Smooth muscle cell (in vitro differentiated cells): ENCODE measurements at regions not wholly inside any gene's neighbourhood (a gene's known extent, or its start where the extent isn't known, plus 50 kb on each side); places are given as distances from the start of the nearest gene placed in this dataset.

ENCODE experiments used
- DNase-seq: peaks from one replicate; lab custom pipeline; 2025; ENCODE audit not compliant: unreplicated experiment; lab: John Stamatoyannopoulos, UW
- H2AFZ ChIP-seq: fragments of 200-600 bp; sonication (generic); 2 replicates; pipeline ENCODE4 v1.6.0; 2016; ENCODE audit warnings: antibody characterized with exemption, low read depth, mild to moderate bottlenecking
- H3F3A ChIP-seq: fragments of 200-600 bp; sonication (generic); 2 replicates; pipeline ENCODE4 v1.6.0; 2017; ENCODE audit warnings: antibody characterized with exemption, low read depth
- H3K27ac ChIP-seq: fragments of 200-600 bp; sonication (generic); 2 replicates; pipeline ENCODE4 v1.5.1; 2016; ENCODE audit warnings: low read depth, mild to moderate bottlenecking
- H3K27me3 ChIP-seq: fragments of 200-600 bp; sonication (generic); 2 replicates; pipeline ENCODE4 v1.6.1; 2016; ENCODE audit warnings: low read depth, mild to moderate bottlenecking
- H3K36me3 ChIP-seq: fragments of 200-600 bp; sonication (generic); 2 replicates; pipeline ENCODE4 v1.5.1; 2016; ENCODE audit warnings: low read depth
- H3K4me1 ChIP-seq: fragments of 200-600 bp; sonication (generic); 2 replicates; pipeline ENCODE4 v1.5.1; 2016; ENCODE audit warnings: low read depth
- H3K4me2 ChIP-seq: fragments of 200-600 bp; sonication (generic); 2 replicates; pipeline ENCODE4 v1.6.0; 2016; ENCODE audit warnings: mild to moderate bottlenecking
- H3K4me3 ChIP-seq: fragments of 200-600 bp; sonication (generic); 2 replicates; pipeline ENCODE4 v1.5.1; 2016; ENCODE audit warnings: mild to moderate bottlenecking
- H3K79me2 ChIP-seq: fragments of 200-600 bp; sonication (generic); 2 replicates; pipeline ENCODE4 v1.6.0; 2016; ENCODE audit warnings: low read depth, mild to moderate bottlenecking
- H3K9ac ChIP-seq: fragments of 200-600 bp; sonication (generic); 2 replicates; pipeline ENCODE4 v1.6.0; 2016; ENCODE audit warnings: low read depth
- H3K9me3 ChIP-seq: fragments of 200-600 bp; sonication (generic); replicated peaks from 2 replicates; pipeline ENCODE4 v1.5.1; 2016; ENCODE audit warnings: low read depth
- H4K20me1 ChIP-seq: fragments of 200-600 bp; sonication (generic); 2 replicates; pipeline ENCODE4 v1.6.0; 2016; ENCODE audit warnings: low read depth
- WGBS: methylation state at CpG from one replicate; pipeline ENCODE4 v1.1.7; 2016; ENCODE audit warnings: low lambda C conversion rate; 5-methylcytosine and 5-hydroxymethylcytosine counted together
- TF ChIP-seq, protein P1 (sequence below): fragments of 200-600 bp; sonication (generic); IDR thresholded peaks from 2 replicates; pipeline ENCODE4 v1.5.1; 2017; ENCODE audit warnings: borderline replicate concordance, mild to moderate bottlenecking, antibody characterized with exemption; ENCODE audit not compliant: insufficient read depth, poor library complexity, severe bottlenecking

DNA sequence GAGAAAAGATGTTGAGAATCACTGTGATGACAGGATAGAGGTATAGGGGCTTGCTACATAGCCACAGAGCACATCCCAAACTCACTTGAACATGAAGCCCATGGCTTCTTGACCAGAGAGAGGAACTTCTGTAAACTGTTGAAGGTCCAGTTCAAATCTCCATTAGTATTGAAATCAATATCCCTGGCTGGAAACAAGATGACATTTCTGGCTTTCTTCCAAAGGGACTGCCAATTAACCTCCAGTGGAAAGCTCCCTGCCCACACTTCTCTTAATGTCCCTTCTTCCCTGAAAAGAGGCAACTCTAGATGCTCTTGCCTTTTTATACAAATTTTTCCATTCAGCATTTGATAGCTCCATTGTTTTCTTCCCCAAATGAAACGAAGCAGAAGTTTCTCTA is 612.1 kb downstream of the EBF1 start:
- no peaks in the 10 kb centered on the region for H3F3A ChIP-seq
- H3K27ac ChIP-seq, result no peak overlapping the region
- 73% methylated on average over 1 of the region's 1 CpG for WGBS
- no peaks in the 10 kb centered on the region for H3K79me2 ChIP-seq
- no peak overlapping the region for H2AFZ ChIP-seq
- no peak for DNase-seq
- no peak overlapping the region for H3K9ac ChIP-seq
- H3K9me3 ChIP-seq, result no peaks in the 10 kb centered on the region
- H3K27me3 ChIP-seq, result no peaks in the 10 kb centered on the region
- H3K4me3 ChIP-seq, result no peak overlapping the region
- TF ChIP-seq, protein P1, sequence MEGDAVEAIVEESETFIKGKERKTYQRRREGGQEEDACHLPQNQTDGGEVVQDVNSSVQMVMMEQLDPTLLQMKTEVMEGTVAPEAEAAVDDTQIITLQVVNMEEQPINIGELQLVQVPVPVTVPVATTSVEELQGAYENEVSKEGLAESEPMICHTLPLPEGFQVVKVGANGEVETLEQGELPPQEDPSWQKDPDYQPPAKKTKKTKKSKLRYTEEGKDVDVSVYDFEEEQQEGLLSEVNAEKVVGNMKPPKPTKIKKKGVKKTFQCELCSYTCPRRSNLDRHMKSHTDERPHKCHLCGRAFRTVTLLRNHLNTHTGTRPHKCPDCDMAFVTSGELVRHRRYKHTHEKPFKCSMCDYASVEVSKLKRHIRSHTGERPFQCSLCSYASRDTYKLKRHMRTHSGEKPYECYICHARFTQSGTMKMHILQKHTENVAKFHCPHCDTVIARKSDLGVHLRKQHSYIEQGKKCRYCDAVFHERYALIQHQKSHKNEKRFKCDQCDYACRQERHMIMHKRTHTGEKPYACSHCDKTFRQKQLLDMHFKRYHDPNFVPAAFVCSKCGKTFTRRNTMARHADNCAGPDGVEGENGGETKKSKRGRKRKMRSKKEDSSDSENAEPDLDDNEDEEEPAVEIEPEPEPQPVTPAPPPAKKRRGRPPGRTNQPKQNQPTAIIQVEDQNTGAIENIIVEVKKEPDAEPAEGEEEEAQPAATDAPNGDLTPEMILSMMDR, result no peak
- H3K4me2 ChIP-seq, result no peak overlapping the region
- no peaks in the 10 kb centered on the region for H3K36me3 ChIP-seq
- H3K4me1 ChIP-seq, result peaks cover 17% of the 10 kb centered on the region
- no peaks in the 10 kb centered on the region for H4K20me1 ChIP-seq

DNA sequence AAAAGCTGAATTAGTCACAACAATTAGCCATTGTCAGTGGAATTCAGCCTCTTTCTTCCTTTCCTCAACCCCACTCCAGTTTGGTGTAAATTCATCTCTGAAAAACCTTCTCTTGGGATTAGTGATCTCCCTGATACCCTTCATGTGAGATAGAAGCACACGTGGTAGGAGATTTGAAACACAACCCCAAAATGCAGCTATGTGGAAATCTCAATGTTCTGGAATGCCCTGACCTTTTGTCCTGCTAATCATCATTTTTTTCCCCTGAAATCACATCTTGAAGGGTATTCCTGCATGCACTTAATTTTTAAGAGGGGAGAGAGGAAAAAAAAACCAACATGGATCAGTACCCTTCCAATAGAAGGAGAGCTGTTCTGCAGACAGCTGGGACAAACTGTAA is 612.6 kb downstream of the EBF1 start:
- Histone ChIP-seq H3K27ac (no peak overlapping the region), H3K4me1 (peaks cover 17% of the 10 kb centered on the region), H3K36me3 (no peaks in the 10 kb centered on the region), H3K4me3 (no peak overlapping the region), H3K4me2 (no peak overlapping the region), H4K20me1 (no peaks in the 10 kb centered on the region), H3K9me3 (no peaks in the 10 kb centered on the region), H3K79me2 (no peaks in the 10 kb centered on the region), H2AFZ (no peak overlapping the region), H3K27me3 (no peaks in the 10 kb centered on the region), H3K9ac (no peak overlapping the region), H3F3A (no peaks in the 10 kb centered on the region)
- WGBS, result 32% methylated on average over 1 of the region's 1 CpG
- TF ChIP-seq, protein P1, result no peak
- no peak for DNase-seq

GRCh38 chr5:158486566-158486965 is 613.1 kb downstream of the EBF1 start:
- no peaks in the 10 kb centered on the region for H3K27me3 ChIP-seq
- H3K4me2 ChIP-seq, result no peak overlapping the region
- no peaks in the 10 kb centered on the region for H3K79me2 ChIP-seq
- H3K4me3 ChIP-seq, result no peak overlapping the region
- H3K9ac ChIP-seq, result no peak overlapping the region
- no peaks in the 10 kb centered on the region for H4K20me1 ChIP-seq
- H3K36me3 ChIP-seq, result no peaks in the 10 kb centered on the region
- DNase-seq, result no peak
- TF ChIP-seq, protein P1, result no peak
- H3K4me1 ChIP-seq, result peaks cover 17% of the 10 kb centered on the region
- no peak overlapping the region for H2AFZ ChIP-seq
- WGBS, result 92% methylated on average over 3 of the region's 3 CpGs
- no peak overlapping the region for H3K27ac ChIP-seq
- H3F3A ChIP-seq, result no peaks in the 10 kb centered on the region
- H3K9me3 ChIP-seq, result no peaks in the 10 kb centered on the region

- H3K27me3 ChIP-seq, result no peaks in the 10 kb centered on the region
- TF ChIP-seq, protein P1, result no peak
- H3K79me2 ChIP-seq, result no peaks in the 10 kb centered on the region
- peaks cover 17% of the 10 kb centered on the region for H3K4me1 ChIP-seq
- H3K9me3 ChIP-seq, result no peaks in the 10 kb centered on the region
- H3K4me3 ChIP-seq, result no peak overlapping the region
- H3K4me2 ChIP-seq, result no peak overlapping the region
- H3F3A ChIP-seq, result no peaks in the 10 kb centered on the region
- H2AFZ ChIP-seq, result no peak overlapping the region
- H3K27ac ChIP-seq, result peak overlapping the region; percentile 74
- H4K20me1 ChIP-seq, result no peaks in the 10 kb centered on the region
- H3K9ac ChIP-seq, result peak overlapping the region; percentile 66
- WGBS, result 88% methylated on average over 6 of the region's 6 CpGs
- no peak for DNase-seq
- H3K36me3 ChIP-seq, result no peaks in the 10 kb centered on the region
Measured at GRCh38 chr5:158485604-158486081, 614.1 kb downstream of the EBF1 start.
